ENCODE measurements at regions not wholly inside any gene's neighbourhood (a gene's known extent, or its start where the extent isn't known, plus 50 kb on each side); places are given as distances from the start of the nearest gene placed in this dataset.

DNA sequence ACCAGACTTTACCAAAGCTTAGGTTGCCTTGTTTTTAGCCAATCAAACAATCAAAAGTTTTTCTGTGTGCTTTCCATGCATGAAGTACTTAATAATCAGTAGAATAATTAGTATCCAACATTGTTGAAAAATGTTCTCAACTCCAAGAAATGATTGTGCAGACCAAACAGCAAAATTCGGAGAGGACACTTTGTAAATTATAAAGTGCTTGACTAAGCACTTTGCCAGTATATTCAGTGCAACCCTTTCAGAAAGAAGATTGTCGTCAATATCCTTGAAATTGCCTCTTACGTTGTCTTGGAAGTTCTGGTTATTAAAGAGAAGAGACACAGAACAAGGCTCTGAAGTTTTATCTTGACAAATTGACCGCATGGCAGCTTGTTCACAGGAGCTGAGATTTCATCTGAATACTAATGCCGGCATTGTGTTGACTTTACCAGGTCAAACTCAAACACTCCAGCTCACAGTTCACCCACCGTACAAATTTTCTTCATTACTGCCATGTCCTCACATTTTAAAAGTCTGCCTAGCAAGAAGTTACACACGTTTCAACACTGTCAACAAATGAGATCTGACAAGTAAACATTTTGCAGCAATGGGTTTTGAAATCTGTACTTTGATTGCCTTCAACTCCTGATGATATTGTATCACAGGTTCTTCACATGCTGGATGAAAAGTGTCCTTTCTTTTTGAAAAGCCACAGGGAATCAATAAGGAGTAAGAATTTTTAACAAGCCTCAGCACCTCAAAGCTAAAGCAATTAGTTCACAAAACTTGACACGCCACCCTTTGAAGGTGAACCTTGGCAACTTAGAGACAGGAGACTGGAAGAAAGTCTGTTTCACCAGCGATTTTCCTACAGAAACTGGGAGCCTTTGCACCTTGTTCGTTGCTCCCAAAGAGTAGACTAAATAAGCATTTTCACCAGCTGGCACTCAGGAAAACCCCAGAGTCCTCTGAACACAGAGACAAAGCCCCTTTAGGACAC lies 150.9 kb downstream of the RFC3 start:
- intact Hi-C loops (cut with DNase I; ENCODE audit: low total_unique reads) = no loop called here
- Histone ChIP-seq H3K27ac (no peak overlapping the region), H3K36me3 (ENCODE audit: low read depth, missing control alignments) (no peaks in the 10 kb centered on the region), H3K4me1 (no peaks in the 10 kb centered on the region), H3K9me3 (no peaks in the 10 kb centered on the region), H3K4me3 (no peak overlapping the region), H3K27me3 (no peaks in the 10 kb centered on the region)
- no peak for DNase-seq
- TF ChIP-seq, protein P1, sequence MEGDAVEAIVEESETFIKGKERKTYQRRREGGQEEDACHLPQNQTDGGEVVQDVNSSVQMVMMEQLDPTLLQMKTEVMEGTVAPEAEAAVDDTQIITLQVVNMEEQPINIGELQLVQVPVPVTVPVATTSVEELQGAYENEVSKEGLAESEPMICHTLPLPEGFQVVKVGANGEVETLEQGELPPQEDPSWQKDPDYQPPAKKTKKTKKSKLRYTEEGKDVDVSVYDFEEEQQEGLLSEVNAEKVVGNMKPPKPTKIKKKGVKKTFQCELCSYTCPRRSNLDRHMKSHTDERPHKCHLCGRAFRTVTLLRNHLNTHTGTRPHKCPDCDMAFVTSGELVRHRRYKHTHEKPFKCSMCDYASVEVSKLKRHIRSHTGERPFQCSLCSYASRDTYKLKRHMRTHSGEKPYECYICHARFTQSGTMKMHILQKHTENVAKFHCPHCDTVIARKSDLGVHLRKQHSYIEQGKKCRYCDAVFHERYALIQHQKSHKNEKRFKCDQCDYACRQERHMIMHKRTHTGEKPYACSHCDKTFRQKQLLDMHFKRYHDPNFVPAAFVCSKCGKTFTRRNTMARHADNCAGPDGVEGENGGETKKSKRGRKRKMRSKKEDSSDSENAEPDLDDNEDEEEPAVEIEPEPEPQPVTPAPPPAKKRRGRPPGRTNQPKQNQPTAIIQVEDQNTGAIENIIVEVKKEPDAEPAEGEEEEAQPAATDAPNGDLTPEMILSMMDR (IDR thresholded peaks at IDR 0.05) = no peak
- 61% methylated on average over 10 of the region's 10 CpGs for WGBS, 2 donors

DNA sequence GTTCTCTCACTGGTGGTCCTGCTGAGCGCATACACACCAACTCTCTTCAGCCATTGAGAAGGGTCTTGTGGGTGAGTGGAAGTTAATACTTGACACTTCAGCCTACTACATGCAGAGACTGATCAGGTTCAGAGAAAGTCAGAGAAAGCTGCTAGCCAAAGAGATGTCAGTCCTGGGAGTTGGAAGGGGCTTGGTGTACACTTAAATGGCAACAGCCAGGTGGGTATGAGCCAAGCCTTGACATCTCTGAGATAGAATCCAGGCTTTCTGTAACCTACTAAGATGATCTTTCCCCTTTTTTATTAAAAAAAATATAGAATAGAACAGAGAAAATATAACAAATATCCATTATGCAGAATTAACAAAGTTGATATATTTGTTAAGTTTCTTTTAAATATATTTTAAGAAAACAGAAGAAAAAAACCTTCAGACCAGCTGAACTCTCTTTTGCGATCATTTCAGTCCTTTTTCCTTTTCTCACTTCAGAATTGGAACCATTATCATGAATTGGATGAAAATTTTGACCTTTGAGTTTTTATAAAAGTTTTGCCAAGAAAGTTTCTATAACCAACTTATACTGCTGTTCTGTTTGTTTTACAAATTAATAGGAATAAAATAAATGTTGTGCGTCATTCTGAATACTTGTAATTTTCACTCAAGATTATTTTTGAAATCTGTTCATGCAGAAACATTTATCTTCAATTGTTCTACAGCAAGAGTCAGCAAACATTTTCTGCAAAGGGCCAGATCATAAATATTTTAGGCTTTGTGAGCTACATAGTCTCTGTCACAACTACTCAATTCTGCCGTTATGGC lies 153.0 kb downstream of the RFC3 start:
- H3K36me3 ChIP-seq (ENCODE audit: low read depth, missing control alignments) = no peaks in the 10 kb centered on the region
- WGBS, 2 donors = 64 to 73% methylated on average over 4 of the region's 4 CpGs
- no peak overlapping the region for H3K27ac ChIP-seq
- no peaks in the 10 kb centered on the region for H3K4me1 ChIP-seq
- peak; percentile 22 for DNase-seq
- no peaks in the 10 kb centered on the region for H3K27me3 ChIP-seq
- TF ChIP-seq POLR2A (IDR thresholded peaks at IDR 0.05) = no peak
- TF ChIP-seq, protein P1 (IDR thresholded peaks at IDR 0.05) = no peak
- intact Hi-C loops (cut with DNase I; ENCODE audit: low total_unique reads) = no loop called here
- no peaks in the 10 kb centered on the region for H3K9me3 ChIP-seq
- H3K4me3 ChIP-seq = no peak overlapping the region

DNA sequence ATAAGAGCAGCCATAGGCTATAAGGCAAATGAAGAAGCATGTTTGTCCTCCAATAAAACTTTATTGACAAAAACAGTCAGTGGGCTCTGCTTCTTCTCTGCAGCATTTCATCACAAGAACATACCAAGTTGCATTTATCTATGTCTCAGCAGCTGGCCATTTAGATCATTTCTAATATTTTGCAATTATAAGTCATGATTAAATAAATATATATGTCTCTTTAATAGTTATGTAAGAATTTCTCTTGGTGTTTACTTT lies 153.5 kb downstream of the RFC3 start:
- no peak overlapping the region for H3K27ac ChIP-seq
- TF ChIP-seq, protein P1 (IDR thresholded peaks at IDR 0.05) = no peak
- no peak for TF ChIP-seq POLR2A (IDR thresholded peaks at IDR 0.05)
- H3K4me1 ChIP-seq = no peaks in the 10 kb centered on the region
- H3K9me3 ChIP-seq = no peaks in the 10 kb centered on the region
- no peak for DNase-seq
- no peaks in the 10 kb centered on the region for H3K27me3 ChIP-seq
- H3K4me3 ChIP-seq = no peak overlapping the region
- H3K36me3 ChIP-seq (ENCODE audit: low read depth, missing control alignments) = no peaks in the 10 kb centered on the region
- intact Hi-C loops (cut with DNase I; ENCODE audit: low total_unique reads) = no loop called here

DNA sequence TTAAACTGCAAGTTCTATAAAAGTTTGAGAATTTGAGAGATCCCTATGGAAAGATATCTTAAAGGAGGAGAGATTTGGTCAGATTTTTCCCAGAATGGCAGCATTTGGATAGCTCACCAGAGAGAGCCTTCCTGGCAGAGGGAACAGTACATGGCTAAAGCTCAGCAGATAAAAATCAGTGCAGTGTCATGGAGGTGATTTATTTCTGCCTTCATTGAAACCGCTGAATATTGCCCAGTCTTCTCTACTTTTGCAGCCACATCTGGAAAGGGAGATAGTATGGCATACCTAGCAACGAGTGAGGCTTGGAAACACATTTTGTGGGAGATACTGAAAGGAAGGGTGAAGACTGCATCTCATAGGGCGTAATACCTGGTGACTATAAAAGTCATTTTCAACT lies 155.2 kb downstream of the RFC3 start:
- intact Hi-C loops (cut with DNase I; ENCODE audit: low total_unique reads) = no loop called here

More for the DNA sequence above, 155.2 kb downstream of the RFC3 start:
- no peaks in the 10 kb centered on the region for H3K27me3 ChIP-seq
- no peaks in the 10 kb centered on the region for H3K36me3 ChIP-seq (ENCODE audit: low read depth, missing control alignments)
- DNase-seq = no peak
- H3K27ac ChIP-seq = no peak overlapping the region
- H3K4me1 ChIP-seq = no peaks in the 10 kb centered on the region
- H3K9me3 ChIP-seq = no peaks in the 10 kb centered on the region
- no peak overlapping the region for H3K4me3 ChIP-seq
- WGBS, 2 donors = 88 to 98% methylated on average over 3 of the region's 3 CpGs
- TF ChIP-seq, protein P1 (IDR thresholded peaks at IDR 0.05) = no peak
- TF ChIP-seq POLR2A (IDR thresholded peaks at IDR 0.05) = no peak

Data from testis (tissue), 2 donors.